Prostate gland (tissue), 2 donors: ENCODE measurements at regions not wholly inside any gene's neighbourhood (a gene's known extent, or its start where the extent isn't known, plus 50 kb on each side); places are given as distances from the start of the nearest gene placed in this dataset.

Source experiments
- DNase-seq: peaks from one replicate; pipeline ENCODE4 v3.0.0-alpha.2; 2019; ENCODE audit warnings: low spot score
- H3K27ac ChIP-seq, 2 donors: fragments of 200-600 bp; sonication (generic); 2 replicates each; pipeline ENCODE4 v1.5.1; 2017 to 2019
- H3K27me3 ChIP-seq: fragments of 200-600 bp; sonication (generic); replicated peaks from 2 replicates; pipeline ENCODE4 v1.5.1; 2019; ENCODE audit not compliant: insufficient read depth
- H3K36me3 ChIP-seq, 2 donors: fragments of 200-600 bp; sonication (generic); 1 replicate in 1 of 2; 2 replicates in 1 of 2; pipeline versions ENCODE4 v1.5.1 to v1.8.1; 2017 to 2019
- H3K4me1 ChIP-seq: fragments of 200-600 bp; sonication (generic); replicated peaks from 2 replicates; pipeline ENCODE4 v1.5.1; 2019
- H3K4me3 ChIP-seq, 2 donors: fragments of 200-600 bp; sonication (generic); 2 replicates each; pipeline ENCODE4 v1.5.1; 2017 to 2019
- H3K9me3 ChIP-seq: fragments of 200-600 bp; sonication (generic); 2 replicates; pipeline ENCODE4 v1.5.1; 2017
- POLR2A ChIP-seq: fragments of 450-650 bp; IDR thresholded peaks from one replicate; pipeline ENCODE4 v1.6.1; 2016; ENCODE audit warnings: antibody characterized with exemption, mild to moderate bottlenecking
- POLR2AphosphoS5 ChIP-seq: sonication (generic); formaldehyde crosslinking; IDR thresholded peaks from one replicate; pipeline ENCODE4 v1.6.1; 2017; ENCODE audit warnings: antibody characterized with exemption
- WGBS: methylation state at CpG from one replicate; pipeline ENCODE4 v1.1.5; 2018; 5-methylcytosine and 5-hydroxymethylcytosine counted together
- intact Hi-C: fragments of 100-400 bp; cut with DNase I; formaldehyde crosslinking; loops from one replicate; pipeline ENCODE4 v1.14.2; 2022
- TF ChIP-seq, protein P1 (sequence below), 4 experiments: fragments of 200-600 bp in 2 of 4; fragments of 450-650 bp in 2 of 4; sonication (generic) in 2 of 4; IDR thresholded peaks; 1 replicate in 3 of 4; 2 replicates in 1 of 4; pipeline ENCODE4 v1.5.1; 2016 to 2019; ENCODE audit warnings: antibody characterized with exemption in 4 of 4, mild to moderate bottlenecking in 2 of 4, moderate library complexity in 2 of 4

DNA sequence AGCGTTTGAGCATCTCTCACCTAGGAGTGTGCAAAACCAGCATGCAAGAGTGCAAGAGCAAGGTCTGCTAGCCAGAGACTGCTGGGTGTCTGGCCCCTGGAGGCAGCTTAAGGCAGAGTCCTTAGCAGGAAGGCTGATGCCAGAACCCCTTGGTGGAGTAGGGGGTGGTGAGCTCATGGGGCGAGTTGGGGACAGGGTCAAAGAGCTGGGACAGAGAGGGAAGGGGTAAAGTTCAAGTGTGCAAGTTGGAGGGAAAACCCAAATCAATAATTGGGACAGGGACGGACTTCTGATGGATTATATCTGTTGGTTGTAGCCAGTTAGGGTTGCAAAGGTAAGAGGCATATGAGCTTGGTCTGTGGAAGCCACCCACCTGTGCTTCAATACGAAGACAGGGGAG is 443.6 kb upstream of the CDH5 start:
- no peaks in the 10 kb centered on the region for H3K4me1 ChIP-seq
- no peaks in the 10 kb centered on the region for H3K36me3 ChIP-seq
- intact Hi-C loops: no loop called here
- TF ChIP-seq POLR2A (no peak), POLR2AphosphoS5 (no peak)
- TF ChIP-seq, protein P1, sequence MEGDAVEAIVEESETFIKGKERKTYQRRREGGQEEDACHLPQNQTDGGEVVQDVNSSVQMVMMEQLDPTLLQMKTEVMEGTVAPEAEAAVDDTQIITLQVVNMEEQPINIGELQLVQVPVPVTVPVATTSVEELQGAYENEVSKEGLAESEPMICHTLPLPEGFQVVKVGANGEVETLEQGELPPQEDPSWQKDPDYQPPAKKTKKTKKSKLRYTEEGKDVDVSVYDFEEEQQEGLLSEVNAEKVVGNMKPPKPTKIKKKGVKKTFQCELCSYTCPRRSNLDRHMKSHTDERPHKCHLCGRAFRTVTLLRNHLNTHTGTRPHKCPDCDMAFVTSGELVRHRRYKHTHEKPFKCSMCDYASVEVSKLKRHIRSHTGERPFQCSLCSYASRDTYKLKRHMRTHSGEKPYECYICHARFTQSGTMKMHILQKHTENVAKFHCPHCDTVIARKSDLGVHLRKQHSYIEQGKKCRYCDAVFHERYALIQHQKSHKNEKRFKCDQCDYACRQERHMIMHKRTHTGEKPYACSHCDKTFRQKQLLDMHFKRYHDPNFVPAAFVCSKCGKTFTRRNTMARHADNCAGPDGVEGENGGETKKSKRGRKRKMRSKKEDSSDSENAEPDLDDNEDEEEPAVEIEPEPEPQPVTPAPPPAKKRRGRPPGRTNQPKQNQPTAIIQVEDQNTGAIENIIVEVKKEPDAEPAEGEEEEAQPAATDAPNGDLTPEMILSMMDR (IDR thresholded peaks at IDR 0.05): no peak
- DNase-seq: no peak
- H3K4me3 ChIP-seq: no peak overlapping the region
- peaks cover 3% of the 10 kb centered on the region for H3K27me3 ChIP-seq
- no peaks in the 10 kb centered on the region for H3K9me3 ChIP-seq
- H3K27ac ChIP-seq: no peak overlapping the region
- WGBS: 88% methylated on average over 4 of the region's 4 CpGs

DNA sequence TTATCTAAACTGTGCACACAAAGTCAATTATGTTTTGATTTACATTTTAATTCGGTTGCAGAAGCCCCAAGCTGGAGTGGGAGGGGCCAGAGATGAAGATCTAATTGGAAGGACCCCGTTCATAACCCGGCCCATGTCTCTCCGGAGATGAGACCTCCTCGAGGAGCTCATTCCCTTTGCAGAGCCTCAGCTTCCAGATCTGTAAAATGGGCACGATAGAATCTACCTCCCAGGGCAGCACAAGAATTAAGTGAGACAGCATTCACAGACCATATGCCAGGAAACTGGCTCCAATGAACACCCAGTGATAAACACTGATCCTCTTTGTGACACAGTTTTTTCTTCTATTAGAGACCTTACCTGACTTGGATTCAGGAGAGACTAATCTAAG is 446.5 kb upstream of the CDH5 start:
- DNase-seq: no peak
- intact Hi-C loops: no loop called here

DNA sequence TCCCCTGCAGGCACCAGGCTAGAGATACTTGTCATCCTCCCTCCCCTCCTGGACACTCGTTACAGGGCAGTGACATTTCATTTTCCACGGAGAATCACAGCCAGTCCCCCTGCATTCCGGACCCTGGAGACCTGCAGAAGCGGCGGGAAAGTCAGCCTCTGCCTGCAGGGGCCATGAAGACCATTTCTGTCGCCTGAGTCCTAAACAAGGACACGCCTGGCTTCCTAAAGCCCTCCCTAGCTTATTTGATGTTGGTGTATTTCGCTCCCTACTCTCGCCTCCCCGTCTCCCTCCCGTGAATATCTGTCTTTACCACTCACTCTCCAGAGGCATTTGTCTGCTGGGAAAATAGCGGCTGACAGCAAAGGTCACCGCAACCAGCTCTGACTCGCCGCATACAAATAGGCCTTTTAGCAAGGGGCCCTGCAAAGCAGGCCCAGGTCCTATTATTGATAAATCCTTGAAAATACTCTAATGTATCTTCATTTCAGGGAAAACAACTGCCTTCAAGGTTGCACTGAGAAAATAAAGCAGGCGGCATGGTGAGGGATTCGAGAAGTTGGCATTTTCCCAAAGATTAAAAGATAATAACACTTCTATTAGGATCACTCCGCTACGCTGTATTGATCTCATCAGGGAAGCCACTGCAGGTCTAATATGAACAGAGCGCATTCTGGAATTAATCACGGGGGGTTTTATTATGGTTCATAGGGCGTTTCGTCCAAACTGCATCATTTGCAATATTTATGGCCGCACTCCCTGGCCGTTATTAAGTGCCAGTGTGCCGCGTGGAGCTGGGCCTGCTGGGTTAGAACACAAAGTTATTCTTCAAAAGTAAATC is 447.1 kb upstream of the CDH5 start:
- intact Hi-C loops: no loop called here
- Histone ChIP-seq H3K4me3 (no peak overlapping the region), H3K9me3 (no peaks in the 10 kb centered on the region), H3K4me1 (no peaks in the 10 kb centered on the region), H3K27ac (no peak overlapping the region), H3K27me3 (peaks cover 3% of the 10 kb centered on the region), H3K36me3 (no peaks in the 10 kb centered on the region)
- TF ChIP-seq, protein P1 (IDR thresholded peaks at IDR 0.05): no peak
- TF ChIP-seq POLR2AphosphoS5: no peak
- WGBS: 84% methylated on average over 27 of the region's 27 CpGs
- DNase-seq: no peak

More for the DNA sequence above, 446.5 kb upstream of the CDH5 start:
- TF ChIP-seq POLR2A: no peak
- peaks cover 3% of the 10 kb centered on the region for H3K27me3 ChIP-seq
- no peaks in the 10 kb centered on the region for H3K4me1 ChIP-seq
- no peaks in the 10 kb centered on the region for H3K9me3 ChIP-seq
- WGBS: 84% methylated on average over 6 of the region's 6 CpGs
- H3K27ac ChIP-seq: no peak overlapping the region
- H3K36me3 ChIP-seq: no peaks in the 10 kb centered on the region
- H3K4me3 ChIP-seq: no peak overlapping the region

DNA sequence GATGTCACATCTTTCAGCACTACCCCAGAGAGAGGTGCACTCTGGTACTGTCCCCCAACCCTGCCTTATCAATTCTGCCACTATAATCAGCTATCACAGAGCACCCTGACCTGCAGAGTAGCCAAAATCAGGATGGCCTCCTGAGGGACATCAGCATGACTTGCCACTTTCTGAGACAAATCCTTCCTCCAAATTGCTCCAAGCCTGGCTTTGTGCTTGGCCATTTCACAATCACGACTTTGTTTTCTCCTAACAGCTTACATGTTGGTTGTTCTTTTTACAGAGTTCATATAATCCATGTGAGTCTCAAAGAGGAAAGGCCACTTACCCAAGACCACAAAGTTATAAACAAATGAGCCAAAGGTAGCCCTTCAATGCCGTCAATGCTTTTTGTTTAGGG is 449.0 kb upstream of the CDH5 start:
- no peak for DNase-seq
- intact Hi-C loops: no loop called here
- TF ChIP-seq POLR2A: no peak
- no peak for TF ChIP-seq POLR2AphosphoS5
- TF ChIP-seq, protein P1 (IDR thresholded peaks at IDR 0.05): no peak
- Histone ChIP-seq H3K4me3 (no peak overlapping the region), H3K4me1 (no peaks in the 10 kb centered on the region), H3K36me3 (no peaks in the 10 kb centered on the region), H3K27ac (no peak overlapping the region), H3K27me3 (peaks cover 3% of the 10 kb centered on the region), H3K9me3 (no peaks in the 10 kb centered on the region)
- WGBS: 94% methylated on average over 2 of the region's 2 CpGs

DNA sequence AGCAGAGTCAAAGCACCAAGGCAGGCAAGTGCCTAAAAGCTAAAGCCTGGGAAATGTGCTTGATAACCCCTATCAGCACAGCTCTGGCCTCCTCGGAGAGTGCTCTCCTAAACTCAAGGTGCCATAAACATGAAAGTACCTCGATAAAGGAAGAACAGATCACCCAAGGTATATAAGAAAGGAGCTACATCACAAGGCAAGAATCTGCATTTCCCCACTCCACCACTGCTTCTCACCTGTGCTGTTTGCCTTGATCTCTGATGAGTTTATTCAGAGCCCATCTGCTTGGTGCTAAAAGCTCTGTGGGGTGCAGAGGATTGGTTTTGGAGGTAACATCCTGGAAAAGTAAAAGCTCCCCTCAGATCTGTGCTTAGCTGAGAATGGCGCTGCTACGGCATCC is 449.5 kb upstream of the CDH5 start:
- DNase-seq: no peak
- 63% methylated on average over 4 of the region's 4 CpGs for WGBS
- no peak for TF ChIP-seq POLR2A
- TF ChIP-seq, protein P1 (IDR thresholded peaks at IDR 0.05): no peak
- TF ChIP-seq POLR2AphosphoS5: no peak
- peaks cover 3% of the 10 kb centered on the region for H3K27me3 ChIP-seq
- no peak overlapping the region for H3K27ac ChIP-seq
- no peaks in the 10 kb centered on the region for H3K4me1 ChIP-seq
- intact Hi-C loops: no loop called here
- H3K9me3 ChIP-seq: no peaks in the 10 kb centered on the region
- no peak overlapping the region for H3K4me3 ChIP-seq
- H3K36me3 ChIP-seq: no peaks in the 10 kb centered on the region
